AG10803 (cell line): ENCODE measurements at regions not wholly inside any gene's neighbourhood (a gene's known extent, or its start where the extent isn't known, plus 50 kb on each side); places are given as distances from the start of the nearest gene placed in this dataset.

ENCODE experiments used
- DNase-seq: peaks from one replicate; pipeline ENCODE4 v3.0.0; 2010; ENCODE audit warnings: low read depth
- H3K4me3 ChIP-seq: 2 replicates; pipeline ENCODE4 v1.5.1; 2011; ENCODE audit warnings: mild to moderate bottlenecking, low read length, control low read depth
- CTCF ChIP-seq: conservative IDR thresholded peaks from 2 replicates; pipeline ENCODE4 v1.5.1; 2011; ENCODE audit warnings: mild to moderate bottlenecking, low read length, control low read depth, inconsistent platforms

GRCh38 chr4:163595580-163595979, 101.1 kb downstream of the TMA16 start:
- DNase-seq, result no peak
- TF ChIP-seq CTCF, result no peak
- no peak overlapping the region for H3K4me3 ChIP-seq

GRCh38 chr4:163598028-163598427, 103.5 kb downstream of the TMA16 start:
- H3K4me3 ChIP-seq, result no peak overlapping the region
- TF ChIP-seq CTCF, result no peak
- no peak for DNase-seq

GRCh38 chr4:163598489-163598888, 104.0 kb downstream of the TMA16 start:
- no peak for DNase-seq
- no peak for TF ChIP-seq CTCF
- no peak overlapping the region for H3K4me3 ChIP-seq

GRCh38 chr4:163600727-163601126, 106.2 kb downstream of the TMA16 start:
- H3K4me3 ChIP-seq, result no peak overlapping the region
- no peak for DNase-seq

GRCh38 chr4:163603257-163603656, 108.8 kb downstream of the TMA16 start:
- no peak for DNase-seq
- H3K4me3 ChIP-seq, result no peak overlapping the region
- TF ChIP-seq CTCF, result no peak

More at GRCh38 chr4:163600727-163601126, 106.2 kb downstream of the TMA16 start:
- TF ChIP-seq CTCF, result no peak

- no peak for TF ChIP-seq CTCF
- no peak overlapping the region for H3K4me3 ChIP-seq
- DNase-seq, result no peak
Measured at GRCh38 chr4:163606896-163607691, 112.6 kb downstream of the TMA16 start.

- no peak for DNase-seq
- H3K4me3 ChIP-seq, result no peak overlapping the region
Measured at GRCh38 chr4:163609019-163609418, 114.5 kb downstream of the TMA16 start.

More at GRCh38 chr4:163609019-163609418, 114.5 kb downstream of the TMA16 start:
- no peak for TF ChIP-seq CTCF
